AG04450 (cell line): ENCODE measurements at regions not wholly inside any gene's neighbourhood (a gene's known extent, or its start where the extent isn't known, plus 50 kb on each side); places are given as distances from the start of the nearest gene placed in this dataset.

Experiments used
- CTCF ChIA-PET: fragments of 300-600, 350-600 bp; formaldehyde crosslinking; extraction: SDS; loops from one replicate; lab custom pipeline; 2022; ENCODE audit warnings: antibody characterized with exemption, inconsistent platforms; lab: Charles Lee
- POLR2A ChIA-PET: fragments of 350-600 bp; formaldehyde crosslinking; extraction: SDS; loops from one replicate; lab custom pipeline; 2021; ENCODE audit warnings: antibody characterized with exemption, inconsistent platforms; lab: Yijun Ruan, JAX
- DNase-seq: peaks from one replicate; pipeline ENCODE4 v3.0.0-alpha.2; 2011; ENCODE audit warnings: low read depth, low spot score
- H3K27ac ChIP-seq: one replicate; pipeline ENCODE4 v1.5.1; 2012; ENCODE audit warnings: low read depth, low read length, control low read depth
- H3K27me3 ChIP-seq: one replicate; pipeline ENCODE4 v1.6.0; 2012; ENCODE audit warnings: low read length; ENCODE audit not compliant: control insufficient read depth, insufficient read depth
- H3K4me3 ChIP-seq: 2 replicates; pipeline ENCODE4 v1.5.1; 2011; ENCODE audit warnings: mild to moderate bottlenecking, low read depth, low read length, control low read depth
- H3K9me3 ChIP-seq: 2 replicates; pipeline ENCODE4 v1.5.1; 2012; ENCODE audit warnings: low read length; ENCODE audit not compliant: control insufficient read depth, insufficient read depth
- CTCF ChIP-seq: IDR thresholded peaks from 2 replicates; pipeline ENCODE4 v1.5.1; 2011; ENCODE audit warnings: low read depth, low read length, control low read depth, inconsistent platforms

GRCh38 chr11:127059750-127060149, 59.2 kb upstream of the KIRREL3 start:
- Histone ChIP-seq H3K9me3 (no peaks in the 10 kb centered on the region), H3K4me3 (no peak overlapping the region), H3K27ac (no peak overlapping the region), H3K27me3 (peaks cover 16% of the 10 kb centered on the region)
- DNase-seq: no peak
- POLR2A ChIA-PET: no interaction called here
- no peak for TF ChIP-seq CTCF
- CTCF ChIA-PET: no interaction called here

- Histone ChIP-seq H3K27me3 (peaks cover 16% of the 10 kb centered on the region), H3K4me3 (no peak overlapping the region), H3K27ac (no peak overlapping the region), H3K9me3 (no peaks in the 10 kb centered on the region)
- DNase-seq: no peak
- CTCF ChIA-PET: no interaction called here
- POLR2A ChIA-PET: no interaction called here
- TF ChIP-seq CTCF: no peak
These were observed 58.7 kb upstream of the KIRREL3 start for GRCh38 chr11:127059286-127059685.

GRCh38 chr11:127058524-127058923, 58.0 kb upstream of the KIRREL3 start:
- ChIA-PET POLR2A (no interaction called here), CTCF (no interaction called here)
- Histone ChIP-seq H3K27ac (no peak overlapping the region), H3K27me3 (peaks cover 16% of the 10 kb centered on the region), H3K4me3 (no peak overlapping the region), H3K9me3 (no peaks in the 10 kb centered on the region)
- DNase-seq: no peak
- no peak for TF ChIP-seq CTCF

GRCh38 chr11:127057126-127057525, 56.6 kb upstream of the KIRREL3 start:
- Histone ChIP-seq H3K27me3 (peaks cover 16% of the 10 kb centered on the region), H3K27ac (no peak overlapping the region), H3K9me3 (no peaks in the 10 kb centered on the region), H3K4me3 (no peak overlapping the region)
- TF ChIP-seq CTCF: no peak
- DNase-seq: no peak
- ChIA-PET POLR2A (no interaction called here), CTCF (no interaction called here)

- no peak for TF ChIP-seq CTCF
- POLR2A ChIA-PET: no interaction called here
- DNase-seq: no peak
- no peak overlapping the region for H3K27ac ChIP-seq
- peaks cover 16% of the 10 kb centered on the region for H3K27me3 ChIP-seq
- H3K9me3 ChIP-seq: no peaks in the 10 kb centered on the region
- H3K4me3 ChIP-seq: no peak overlapping the region
- CTCF ChIA-PET: no interaction called here
These were observed 55.9 kb upstream of the KIRREL3 start for GRCh38 chr11:127056338-127056971.
